GM12878 (cell line): ENCODE measurements at regions not wholly inside any gene's neighbourhood (a gene's known extent, or its start where the extent isn't known, plus 50 kb on each side); places are given as distances from the start of the nearest gene placed in this dataset.

Source experiments
- ATAC-seq: fragments of 200-7000 bp; cut with Tn5 transposase; 3 replicates; pipeline ENCODE4 v1.9.1; 2020; ENCODE audit warnings: mild to moderate bottlenecking, moderate library complexity
- BruUV-seq: library from RNA; stranded (reverse); fragments of 400-500 nt; replicated peaks from 2 replicates; lab custom pipeline; 2021; lab: Mats Ljungman, UMichigan
- CTCF ChIA-PET: fragments of 300-600 bp; sonication (Branson Sonifier 250); formaldehyde crosslinking; extraction: SDS; loops from one replicate; lab custom pipeline; 2021; ENCODE audit warnings: inconsistent platforms; lab: Yijun Ruan, JAX
- POLR2A ChIA-PET: fragments of 350-600 bp; formaldehyde crosslinking; extraction: SDS; loops from one replicate; lab custom pipeline; 2021; ENCODE audit warnings: inconsistent platforms; lab: Charles Lee
- RAD21 ChIA-PET: fragments of 300-600 bp; sonication (Branson Sonifier 250); formaldehyde crosslinking; loops from one replicate; lab custom pipeline; 2023; ENCODE audit warnings: antibody characterized with exemption; ENCODE audit not compliant: unreplicated experiment; lab: Charles Lee
- SMC1A ChIA-PET: fragments of 300-600 bp; sonication (Branson Sonifier 250); formaldehyde crosslinking; loops from one replicate; lab custom pipeline; 2023; ENCODE audit not compliant: unreplicated experiment, uncharacterized antibody; lab: Charles Lee
- DNase-seq: peaks from one replicate; pipeline ENCODE4 v3.0.0-alpha.2; 2011; ENCODE audit warnings: low read depth, low spot score
- FAIRE-seq: peaks from 3 replicates; lab custom pipeline; 2011; peaks lifted over from hg19 to GRCh38; lab: Jason Lieb, UNC
- H2AFZ ChIP-seq: 2 replicates; pipeline ENCODE4 v1.6.0; 2011; ENCODE audit warnings: low read depth, low read length, control low read depth; ENCODE audit not compliant: control insufficient read depth
- H3K27ac ChIP-seq: 2 replicates; pipeline ENCODE4 v1.5.1; 2011; ENCODE audit warnings: control low read depth; ENCODE audit not compliant: control insufficient read depth, insufficient read depth
- H3K27me3 ChIP-seq, 2 experiments: replicated peaks in 1 of 2; 2 replicates each; pipeline versions ENCODE4 v1.6.0 to v1.6.1; 2011; ENCODE audit warnings: low read length in 1 of 2; ENCODE audit not compliant: control insufficient read depth in 2 of 2, insufficient read depth in 2 of 2
- H3K36me3 ChIP-seq, 2 experiments: 2 replicates each; pipeline ENCODE4 v1.5.1; 2011; ENCODE audit warnings: low read length in 1 of 2; ENCODE audit not compliant: control insufficient read depth in 2 of 2, insufficient read depth in 2 of 2
- H3K4me1 ChIP-seq: 2 replicates; pipeline ENCODE4 v1.6.1; 2011; ENCODE audit warnings: mild to moderate bottlenecking, low read length, moderate library complexity, mixed read lengths; ENCODE audit not compliant: control insufficient read depth, insufficient read depth
- H3K4me2 ChIP-seq: 2 replicates; pipeline ENCODE4 v1.6.0; 2011; ENCODE audit warnings: control low read depth; ENCODE audit not compliant: control insufficient read depth, insufficient read depth
- H3K4me3 ChIP-seq: fragments of 200-600 bp; sonication (generic); 2 replicates; pipeline ENCODE4 v1.5.1; 2016
- H3K79me2 ChIP-seq: 2 replicates; pipeline ENCODE4 v1.6.0; 2011; ENCODE audit warnings: low read length; ENCODE audit not compliant: control insufficient read depth, insufficient read depth
- H3K9ac ChIP-seq: 2 replicates; pipeline ENCODE4 v1.8.0; 2011; ENCODE audit warnings: low read length, control low read depth, mixed read lengths; ENCODE audit not compliant: control insufficient read depth, insufficient read depth
- H3K9me3 ChIP-seq: replicated peaks from 3 replicates; pipeline ENCODE4 v1.5.1; 2011; ENCODE audit warnings: mild to moderate bottlenecking, low read length; ENCODE audit not compliant: control insufficient read depth, insufficient read depth
- H4K20me1 ChIP-seq: 2 replicates; pipeline ENCODE4 v1.6.0; 2011; ENCODE audit not compliant: control insufficient read depth, insufficient read depth
- EP300 ChIP-seq, 2 experiments: fragments of 150-350 bp in 1 of 2; IDR thresholded peaks; 2 replicates each; pipeline ENCODE4 v1.6.1; 2011 to 2012; ENCODE audit warnings: low read depth in 2 of 2, low read length in 2 of 2, borderline replicate concordance in 1 of 2, improper control_type of control experiment in 1 of 2, inconsistent platforms in 1 of 2; ENCODE audit not compliant: control insufficient read depth in 1 of 2
- JUNB ChIP-seq: IDR thresholded peaks from 2 replicates; pipeline ENCODE4 v1.6.1; 2016; ENCODE audit warnings: antibody characterized with exemption, mild to moderate bottlenecking
- SREBF2 ChIP-seq: IDR thresholded peaks from 2 replicates; pipeline ENCODE4 v1.6.1; 2012; ENCODE audit warnings: mild to moderate bottlenecking, low read length
- WGBS: methylation state at CpG from one replicate; pipeline ENCODE4 v1.1.6; 2016; ENCODE audit warnings: low lambda C conversion rate; ENCODE audit not compliant: insufficient replicate concordance, insufficient coverage; ENCODE audit errors: missing lambda C conversion rate; 5-methylcytosine and 5-hydroxymethylcytosine counted together
- in situ Hi-C: fragments of 300-500 bp; cut with MboI; formaldehyde crosslinking; loops from 9 replicates; pipeline ENCODE4 v1.14.3; 2018; ENCODE audit warnings: mixed read lengths
- intact Hi-C: fragments of 100-400 bp; cut with micrococcal nuclease; formaldehyde crosslinking; loops from one replicate; pipeline ENCODE4 v1.14.2; 2022; ENCODE audit not compliant: unreplicated experiment
- TF ChIP-seq, protein P1 (sequence below): fragments of 450-650 bp; IDR thresholded peaks from 2 replicates; pipeline ENCODE4 v1.6.1; 2017; ENCODE audit warnings: mild to moderate bottlenecking, moderate library complexity

DNA sequence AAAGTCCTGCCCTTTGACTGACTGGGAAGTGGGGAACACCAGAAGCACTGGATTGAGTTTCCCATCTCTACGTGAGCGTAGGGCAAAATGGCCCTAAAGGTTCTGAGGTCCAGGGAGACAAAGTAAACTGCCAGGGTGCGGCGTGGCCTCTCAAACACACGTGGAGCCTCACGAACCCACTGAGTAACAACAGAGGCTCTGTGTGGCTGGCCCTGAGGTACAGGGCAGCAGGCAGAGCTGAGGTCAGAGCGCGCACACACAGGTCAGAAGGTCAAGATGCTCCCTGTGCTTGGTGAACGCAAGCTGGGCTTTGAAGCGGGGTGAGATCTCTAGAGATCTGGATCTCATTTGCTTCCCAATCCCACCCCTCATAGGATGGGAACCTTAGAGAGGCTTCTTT, 99.0 kb upstream of the ZMIZ1 start:
- SMC1A ChIA-PET: no interaction called here
- H3K9me3 ChIP-seq: no peaks in the 10 kb centered on the region
- CTCF ChIA-PET: no interaction called here
- H4K20me1 ChIP-seq: no peaks in the 10 kb centered on the region
- H3K4me1 ChIP-seq: peaks cover 4% of the 10 kb centered on the region
- 40% methylated on average over 10 of the region's 10 CpGs for WGBS
- ATAC-seq (no peak), FAIRE-seq (no peak), DNase-seq (no peak)
- in situ Hi-C loops: no loop called here
- no peak overlapping the region for H2AFZ ChIP-seq
- RAD21 ChIA-PET: no interaction called here
- H3K4me2 ChIP-seq: no peak overlapping the region
- H3K27me3 ChIP-seq: peaks cover under 1 to 2% of the 10 kb centered on the region in 2 experiments; a peak in 1 of 4 replicates
- H3K79me2 ChIP-seq: no peaks in the 10 kb centered on the region
- H3K27ac ChIP-seq: no peak overlapping the region
- H3K9ac ChIP-seq: no peak overlapping the region
- H3K4me3 ChIP-seq: no peak overlapping the region
- TF ChIP-seq EP300 (IDR thresholded peaks at IDR 0.05; ENCODE audit: borderline replicate concordance in 1 of 2, control insufficient read depth in 1 of 2, low read depth in 2 of 2, low read length in 2 of 2) (no peak), JUNB (no peak), SREBF2 (no peak)
- TF ChIP-seq, protein P1, sequence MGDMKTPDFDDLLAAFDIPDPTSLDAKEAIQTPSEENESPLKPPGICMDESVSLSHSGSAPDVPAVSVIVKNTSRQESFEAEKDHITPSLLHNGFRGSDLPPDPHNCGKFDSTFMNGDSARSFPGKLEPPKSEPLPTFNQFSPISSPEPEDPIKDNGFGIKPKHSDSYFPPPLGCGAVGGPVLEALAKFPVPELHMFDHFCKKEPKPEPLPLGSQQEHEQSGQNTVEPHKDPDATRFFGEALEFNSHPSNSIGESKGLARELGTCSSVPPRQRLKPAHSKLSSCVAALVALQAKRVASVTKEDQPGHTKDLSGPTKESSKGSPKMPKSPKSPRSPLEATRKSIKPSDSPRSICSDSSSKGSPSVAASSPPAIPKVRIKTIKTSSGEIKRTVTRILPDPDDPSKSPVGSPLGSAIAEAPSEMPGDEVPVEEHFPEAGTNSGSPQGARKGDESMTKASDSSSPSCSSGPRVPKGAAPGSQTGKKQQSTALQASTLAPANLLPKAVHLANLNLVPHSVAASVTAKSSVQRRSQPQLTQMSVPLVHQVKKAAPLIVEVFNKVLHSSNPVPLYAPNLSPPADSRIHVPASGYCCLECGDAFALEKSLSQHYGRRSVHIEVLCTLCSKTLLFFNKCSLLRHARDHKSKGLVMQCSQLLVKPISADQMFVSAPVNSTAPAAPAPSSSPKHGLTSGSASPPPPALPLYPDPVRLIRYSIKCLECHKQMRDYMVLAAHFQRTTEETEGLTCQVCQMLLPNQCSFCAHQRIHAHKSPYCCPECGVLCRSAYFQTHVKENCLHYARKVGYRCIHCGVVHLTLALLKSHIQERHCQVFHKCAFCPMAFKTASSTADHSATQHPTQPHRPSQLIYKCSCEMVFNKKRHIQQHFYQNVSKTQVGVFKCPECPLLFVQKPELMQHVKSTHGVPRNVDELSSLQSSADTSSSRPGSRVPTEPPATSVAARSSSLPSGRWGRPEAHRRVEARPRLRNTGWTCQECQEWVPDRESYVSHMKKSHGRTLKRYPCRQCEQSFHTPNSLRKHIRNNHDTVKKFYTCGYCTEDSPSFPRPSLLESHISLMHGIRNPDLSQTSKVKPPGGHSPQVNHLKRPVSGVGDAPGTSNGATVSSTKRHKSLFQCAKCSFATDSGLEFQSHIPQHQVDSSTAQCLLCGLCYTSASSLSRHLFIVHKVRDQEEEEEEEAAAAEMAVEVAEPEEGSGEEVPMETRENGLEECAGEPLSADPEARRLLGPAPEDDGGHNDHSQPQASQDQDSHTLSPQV: no peak
- POLR2A ChIA-PET: no interaction called here
- intact Hi-C loops: loop anchor here (5.0 to 10.0 kb wide), 2 partner anchors 98 to 225 kb away; partner anchors contain the start of gene ZMIZ1
- no peaks in the 10 kb centered on the region for H3K36me3 ChIP-seq
- BruUV-seq: no TSS peak
